ENCODE measurements at regions not wholly inside any gene's neighbourhood (a gene's known extent, or its start where the extent isn't known, plus 50 kb on each side); places are given as distances from the start of the nearest gene placed in this dataset.

DNA sequence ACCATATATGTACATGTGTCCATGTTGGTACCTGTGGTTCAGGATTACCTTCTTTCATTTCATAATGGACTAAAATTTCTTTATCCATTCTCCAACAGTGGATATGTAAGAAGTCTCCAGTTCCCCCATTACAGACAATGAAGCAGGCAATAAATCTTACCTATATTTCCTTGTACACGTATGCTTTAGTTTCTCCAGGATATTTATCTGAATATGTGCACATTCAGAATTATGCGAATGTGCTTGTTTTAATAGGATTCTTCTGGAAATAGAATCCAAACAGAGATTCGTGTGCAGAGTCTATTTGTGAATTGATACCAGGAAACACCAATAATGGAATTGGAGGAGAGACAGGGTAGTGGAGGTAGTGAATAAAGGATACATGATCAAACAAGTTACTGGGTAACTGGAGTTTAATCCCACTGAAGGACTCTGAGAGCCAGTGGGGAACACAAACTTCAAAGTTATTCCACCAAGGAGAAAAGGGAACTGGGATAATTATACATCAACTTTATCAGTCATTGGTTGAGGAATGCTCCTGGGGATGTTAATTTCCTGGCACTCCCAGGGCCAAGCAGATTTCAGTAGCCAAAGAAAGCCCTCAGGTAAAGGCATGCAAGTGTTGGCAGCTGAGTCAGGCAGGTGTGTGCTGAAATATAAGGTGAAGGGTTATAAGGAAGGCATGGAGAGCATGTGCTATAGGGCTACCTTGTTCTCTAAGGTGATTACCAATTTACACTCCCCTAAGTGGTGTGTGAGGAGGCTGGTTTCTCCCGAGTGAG is 374.9 kb upstream of the PBX1 start:
- FAIRE-seq, result no peak
- no peak for DNase-seq (ENCODE audit: low read depth, low spot score)
- RAD21 ChIA-PET (ENCODE audit: unreplicated experiment), result no interaction called here
- no peaks in the 10 kb centered on the region for H3K27me3 ChIP-seq (replicated peaks in 1 of 2; ENCODE audit: control insufficient read depth in 2 of 2, insufficient read depth in 2 of 2, low read length in 1 of 2)
- no peaks in the 10 kb centered on the region for H3K79me2 ChIP-seq (ENCODE audit: control insufficient read depth, insufficient read depth, low read length)
- H3K4me2 ChIP-seq (ENCODE audit: control insufficient read depth, insufficient read depth), result no peak overlapping the region
- H3K9ac ChIP-seq (ENCODE audit: control insufficient read depth, insufficient read depth, low read length), result no peak overlapping the region
- no peak overlapping the region for H3K4me3 ChIP-seq
- CTCF ChIA-PET, result no interaction called here
- no peak for ATAC-seq
- BruUV-seq (replicated peaks), result no TSS peak
- SMC1A ChIA-PET (ENCODE audit: uncharacterized antibody, unreplicated experiment), result no interaction called here
- POLR2A ChIA-PET, result no interaction called here
- WGBS (ENCODE audit: insufficient coverage, insufficient replicate concordance, low lambda C conversion rate, missing lambda C conversion rate), result 22% methylated on average over 4 of the region's 4 CpGs
- intact Hi-C loops (cut with micrococcal nuclease; ENCODE audit: unreplicated experiment), result no loop called here
- H3K4me1 ChIP-seq (ENCODE audit: control insufficient read depth, insufficient read depth, low read length), result no peaks in the 10 kb centered on the region
- H3K9me3 ChIP-seq (replicated peaks; ENCODE audit: control insufficient read depth, insufficient read depth, low read length), result no peaks in the 10 kb centered on the region
- no peak overlapping the region for H2AFZ ChIP-seq (ENCODE audit: control insufficient read depth, low read depth, low read length)
- H4K20me1 ChIP-seq (ENCODE audit: control insufficient read depth, insufficient read depth), result no peaks in the 10 kb centered on the region
- no peaks in the 10 kb centered on the region for H3K36me3 ChIP-seq (ENCODE audit: control insufficient read depth in 2 of 2, insufficient read depth in 2 of 2, low read length in 1 of 2)
- H3K27ac ChIP-seq (ENCODE audit: control insufficient read depth, insufficient read depth), result no peak overlapping the region
- in situ Hi-C loops (cut with MboI), result no loop called here
- TF ChIP-seq, protein P1, sequence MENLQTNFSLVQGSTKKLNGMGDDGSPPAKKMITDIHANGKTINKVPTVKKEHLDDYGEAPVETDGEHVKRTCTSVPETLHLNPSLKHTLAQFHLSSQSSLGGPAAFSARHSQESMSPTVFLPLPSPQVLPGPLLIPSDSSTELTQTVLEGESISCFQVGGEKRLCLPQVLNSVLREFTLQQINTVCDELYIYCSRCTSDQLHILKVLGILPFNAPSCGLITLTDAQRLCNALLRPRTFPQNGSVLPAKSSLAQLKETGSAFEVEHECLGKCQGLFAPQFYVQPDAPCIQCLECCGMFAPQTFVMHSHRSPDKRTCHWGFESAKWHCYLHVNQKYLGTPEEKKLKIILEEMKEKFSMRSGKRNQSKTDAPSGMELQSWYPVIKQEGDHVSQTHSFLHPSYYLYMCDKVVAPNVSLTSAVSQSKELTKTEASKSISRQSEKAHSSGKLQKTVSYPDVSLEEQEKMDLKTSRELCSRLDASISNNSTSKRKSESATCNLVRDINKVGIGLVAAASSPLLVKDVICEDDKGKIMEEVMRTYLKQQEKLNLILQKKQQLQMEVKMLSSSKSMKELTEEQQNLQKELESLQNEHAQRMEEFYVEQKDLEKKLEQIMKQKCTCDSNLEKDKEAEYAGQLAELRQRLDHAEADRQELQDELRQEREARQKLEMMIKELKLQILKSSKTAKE (IDR thresholded peaks at IDR 0.05; ENCODE audit: low read depth, poor library complexity, severe bottlenecking), result no peak

DNA sequence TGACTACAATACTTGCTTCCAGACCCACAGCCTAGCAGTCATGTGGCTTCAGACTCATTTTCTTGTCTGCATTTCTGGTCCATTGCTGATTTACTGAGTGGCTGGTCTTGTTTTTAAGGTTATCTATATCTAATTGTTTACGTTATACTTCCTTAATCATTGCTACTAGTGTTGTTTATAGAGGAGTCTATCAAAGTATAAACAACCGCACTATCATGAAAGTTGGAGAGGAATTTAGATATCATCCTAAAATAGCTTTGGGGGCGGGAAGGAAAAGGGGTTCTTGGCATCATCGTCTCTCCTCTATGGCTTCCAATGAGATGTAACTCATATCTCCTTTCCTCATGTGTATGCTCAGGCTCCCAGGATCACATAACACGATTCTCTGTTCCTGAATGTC is 372.1 kb upstream of the PBX1 start:
- ATAC-seq (no peak), DNase-seq (ENCODE audit: low read depth, low spot score) (no peak), FAIRE-seq (no peak)
- Histone ChIP-seq H3K27ac (ENCODE audit: control insufficient read depth, insufficient read depth) (no peak overlapping the region), H2AFZ (ENCODE audit: control insufficient read depth, low read depth, low read length) (no peak overlapping the region), H4K20me1 (ENCODE audit: control insufficient read depth, insufficient read depth) (no peaks in the 10 kb centered on the region), H3K27me3 (replicated peaks in 1 of 2; ENCODE audit: control insufficient read depth in 2 of 2, insufficient read depth in 2 of 2, low read length in 1 of 2) (no peaks in the 10 kb centered on the region), H3K9ac (ENCODE audit: control insufficient read depth, insufficient read depth, low read length) (no peak overlapping the region), H3K79me2 (ENCODE audit: control insufficient read depth, insufficient read depth, low read length) (no peaks in the 10 kb centered on the region), H3K4me1 (ENCODE audit: control insufficient read depth, insufficient read depth, low read length) (no peaks in the 10 kb centered on the region), H3K4me2 (ENCODE audit: control insufficient read depth, insufficient read depth) (no peak overlapping the region), H3K4me3 (no peak overlapping the region), H3K9me3 (replicated peaks; ENCODE audit: control insufficient read depth, insufficient read depth, low read length) (no peaks in the 10 kb centered on the region), H3K36me3 (ENCODE audit: control insufficient read depth in 2 of 2, insufficient read depth in 2 of 2, low read length in 1 of 2) (no peaks in the 10 kb centered on the region)
- SMC1A ChIA-PET (ENCODE audit: uncharacterized antibody, unreplicated experiment), result no interaction called here
- WGBS (ENCODE audit: insufficient coverage, insufficient replicate concordance, low lambda C conversion rate, missing lambda C conversion rate), result 23% methylated on average over 5 of the region's 5 CpGs
- RAD21 ChIA-PET (ENCODE audit: unreplicated experiment), result no interaction called here
- POLR2A ChIA-PET, result no interaction called here
- CTCF ChIA-PET, result interaction anchor here (0.6 kb wide), 1 partner anchor 403 kb away, joined by 3 read pairs; no protein-coding TSS in a partner anchor
- intact Hi-C loops (cut with micrococcal nuclease; ENCODE audit: unreplicated experiment), result no loop called here
- in situ Hi-C loops (cut with MboI), result no loop called here
- no TSS peak for BruUV-seq (replicated peaks)
- TF ChIP-seq, protein P2, sequence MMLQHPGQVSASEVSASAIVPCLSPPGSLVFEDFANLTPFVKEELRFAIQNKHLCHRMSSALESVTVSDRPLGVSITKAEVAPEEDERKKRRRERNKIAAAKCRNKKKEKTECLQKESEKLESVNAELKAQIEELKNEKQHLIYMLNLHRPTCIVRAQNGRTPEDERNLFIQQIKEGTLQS (IDR thresholded peaks at IDR 0.05; ENCODE audit: borderline replicate concordance, extremely low read depth, low read depth, low read length), result no peak
- TF ChIP-seq KDM1A (IDR thresholded peaks at IDR 0.05; ENCODE audit: borderline replicate concordance) (no peak), JUND (IDR thresholded peaks at IDR 0.05; ENCODE audit: low read depth, low read length) (no peak), NR2C1 (IDR thresholded peaks at IDR 0.05) (no peak)
- TF ChIP-seq, protein P3, sequence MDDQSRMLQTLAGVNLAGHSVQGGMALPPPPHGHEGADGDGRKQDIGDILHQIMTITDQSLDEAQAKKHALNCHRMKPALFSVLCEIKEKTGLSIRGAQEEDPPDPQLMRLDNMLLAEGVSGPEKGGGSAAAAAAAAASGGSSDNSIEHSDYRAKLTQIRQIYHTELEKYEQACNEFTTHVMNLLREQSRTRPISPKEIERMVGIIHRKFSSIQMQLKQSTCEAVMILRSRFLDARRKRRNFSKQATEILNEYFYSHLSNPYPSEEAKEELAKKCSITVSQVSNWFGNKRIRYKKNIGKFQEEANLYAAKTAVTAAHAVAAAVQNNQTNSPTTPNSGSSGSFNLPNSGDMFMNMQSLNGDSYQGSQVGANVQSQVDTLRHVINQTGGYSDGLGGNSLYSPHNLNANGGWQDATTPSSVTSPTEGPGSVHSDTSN (IDR thresholded peaks at IDR 0.05; ENCODE audit: insufficient replicate concordance, low read depth, low read length), result no peak
- TF ChIP-seq, protein P4, sequence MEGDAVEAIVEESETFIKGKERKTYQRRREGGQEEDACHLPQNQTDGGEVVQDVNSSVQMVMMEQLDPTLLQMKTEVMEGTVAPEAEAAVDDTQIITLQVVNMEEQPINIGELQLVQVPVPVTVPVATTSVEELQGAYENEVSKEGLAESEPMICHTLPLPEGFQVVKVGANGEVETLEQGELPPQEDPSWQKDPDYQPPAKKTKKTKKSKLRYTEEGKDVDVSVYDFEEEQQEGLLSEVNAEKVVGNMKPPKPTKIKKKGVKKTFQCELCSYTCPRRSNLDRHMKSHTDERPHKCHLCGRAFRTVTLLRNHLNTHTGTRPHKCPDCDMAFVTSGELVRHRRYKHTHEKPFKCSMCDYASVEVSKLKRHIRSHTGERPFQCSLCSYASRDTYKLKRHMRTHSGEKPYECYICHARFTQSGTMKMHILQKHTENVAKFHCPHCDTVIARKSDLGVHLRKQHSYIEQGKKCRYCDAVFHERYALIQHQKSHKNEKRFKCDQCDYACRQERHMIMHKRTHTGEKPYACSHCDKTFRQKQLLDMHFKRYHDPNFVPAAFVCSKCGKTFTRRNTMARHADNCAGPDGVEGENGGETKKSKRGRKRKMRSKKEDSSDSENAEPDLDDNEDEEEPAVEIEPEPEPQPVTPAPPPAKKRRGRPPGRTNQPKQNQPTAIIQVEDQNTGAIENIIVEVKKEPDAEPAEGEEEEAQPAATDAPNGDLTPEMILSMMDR (IDR thresholded peaks at IDR 0.05 in 2 of 3, conservative IDR thresholded peaks at IDR 0.05 in 1 of 3; ENCODE audit: control insufficient read depth in 2 of 3, extremely low read depth in 1 of 3, insufficient read depth in 1 of 3, low read depth in 3 of 3, low read length in 3 of 3), result no peak
- TF ChIP-seq, protein P5, sequence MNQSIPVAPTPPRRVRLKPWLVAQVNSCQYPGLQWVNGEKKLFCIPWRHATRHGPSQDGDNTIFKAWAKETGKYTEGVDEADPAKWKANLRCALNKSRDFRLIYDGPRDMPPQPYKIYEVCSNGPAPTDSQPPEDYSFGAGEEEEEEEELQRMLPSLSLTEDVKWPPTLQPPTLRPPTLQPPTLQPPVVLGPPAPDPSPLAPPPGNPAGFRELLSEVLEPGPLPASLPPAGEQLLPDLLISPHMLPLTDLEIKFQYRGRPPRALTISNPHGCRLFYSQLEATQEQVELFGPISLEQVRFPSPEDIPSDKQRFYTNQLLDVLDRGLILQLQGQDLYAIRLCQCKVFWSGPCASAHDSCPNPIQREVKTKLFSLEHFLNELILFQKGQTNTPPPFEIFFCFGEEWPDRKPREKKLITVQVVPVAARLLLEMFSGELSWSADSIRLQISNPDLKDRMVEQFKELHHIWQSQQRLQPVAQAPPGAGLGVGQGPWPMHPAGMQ (IDR thresholded peaks at IDR 0.05; ENCODE audit: borderline replicate concordance), result no peak
